GM10266 (cell line): ENCODE measurements at regions not wholly inside any gene's neighbourhood (a gene's known extent, or its start where the extent isn't known, plus 50 kb on each side); places are given as distances from the start of the nearest gene placed in this dataset.

Source experiments
- DNase-seq: peaks from one replicate; pipeline ENCODE4 v3.0.0; 2012; ENCODE audit errors: extremely low spot score
- TF ChIP-seq, protein P1 (sequence below): IDR thresholded peaks from 2 replicates; pipeline ENCODE4 v1.5.1; 2012; ENCODE audit warnings: mild to moderate bottlenecking, low read depth; ENCODE audit not compliant: control insufficient read depth, insufficient read depth; ENCODE audit errors: missing control alignments

DNA sequence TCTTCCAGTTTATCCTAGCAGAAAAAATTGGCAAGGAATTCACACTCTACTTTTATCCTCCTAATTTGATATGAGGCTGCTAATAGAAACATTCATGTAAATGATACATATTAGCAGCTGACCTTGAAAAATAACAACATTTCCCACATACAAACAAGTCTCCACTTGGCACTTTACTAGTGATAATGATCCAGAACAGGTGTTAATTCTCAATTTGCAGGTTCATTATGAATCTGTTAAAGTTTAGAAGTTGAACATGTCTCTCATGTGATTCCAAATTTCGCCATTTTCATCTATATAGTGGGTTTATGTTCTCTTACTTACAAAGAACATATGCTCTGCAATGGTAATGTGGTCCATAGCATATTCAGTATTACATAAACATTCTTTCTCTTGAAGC, 1396.8 kb upstream of the LRRTM3 start:
- TF ChIP-seq, protein P1, sequence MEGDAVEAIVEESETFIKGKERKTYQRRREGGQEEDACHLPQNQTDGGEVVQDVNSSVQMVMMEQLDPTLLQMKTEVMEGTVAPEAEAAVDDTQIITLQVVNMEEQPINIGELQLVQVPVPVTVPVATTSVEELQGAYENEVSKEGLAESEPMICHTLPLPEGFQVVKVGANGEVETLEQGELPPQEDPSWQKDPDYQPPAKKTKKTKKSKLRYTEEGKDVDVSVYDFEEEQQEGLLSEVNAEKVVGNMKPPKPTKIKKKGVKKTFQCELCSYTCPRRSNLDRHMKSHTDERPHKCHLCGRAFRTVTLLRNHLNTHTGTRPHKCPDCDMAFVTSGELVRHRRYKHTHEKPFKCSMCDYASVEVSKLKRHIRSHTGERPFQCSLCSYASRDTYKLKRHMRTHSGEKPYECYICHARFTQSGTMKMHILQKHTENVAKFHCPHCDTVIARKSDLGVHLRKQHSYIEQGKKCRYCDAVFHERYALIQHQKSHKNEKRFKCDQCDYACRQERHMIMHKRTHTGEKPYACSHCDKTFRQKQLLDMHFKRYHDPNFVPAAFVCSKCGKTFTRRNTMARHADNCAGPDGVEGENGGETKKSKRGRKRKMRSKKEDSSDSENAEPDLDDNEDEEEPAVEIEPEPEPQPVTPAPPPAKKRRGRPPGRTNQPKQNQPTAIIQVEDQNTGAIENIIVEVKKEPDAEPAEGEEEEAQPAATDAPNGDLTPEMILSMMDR, result no peak
- DNase-seq, result no peak

DNA sequence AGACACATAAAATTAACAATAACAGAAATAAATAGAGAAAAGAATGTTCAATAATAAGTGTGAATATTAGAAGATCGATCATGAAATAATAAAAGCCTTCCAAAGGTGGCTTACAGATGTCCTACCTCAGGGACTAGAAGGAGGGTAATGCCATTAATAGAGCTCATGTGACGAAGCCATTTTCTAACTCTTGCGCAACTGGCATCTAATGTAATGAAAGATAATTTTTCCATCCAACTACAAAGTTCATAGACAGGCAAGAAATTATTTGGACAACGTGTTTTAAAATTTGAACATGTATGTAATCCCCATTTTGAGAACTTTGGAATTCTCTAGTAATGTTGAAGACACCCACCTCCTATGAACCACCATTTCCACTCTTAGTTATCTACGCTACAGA, 1394.3 kb upstream of the LRRTM3 start:
- DNase-seq, result no peak

DNA sequence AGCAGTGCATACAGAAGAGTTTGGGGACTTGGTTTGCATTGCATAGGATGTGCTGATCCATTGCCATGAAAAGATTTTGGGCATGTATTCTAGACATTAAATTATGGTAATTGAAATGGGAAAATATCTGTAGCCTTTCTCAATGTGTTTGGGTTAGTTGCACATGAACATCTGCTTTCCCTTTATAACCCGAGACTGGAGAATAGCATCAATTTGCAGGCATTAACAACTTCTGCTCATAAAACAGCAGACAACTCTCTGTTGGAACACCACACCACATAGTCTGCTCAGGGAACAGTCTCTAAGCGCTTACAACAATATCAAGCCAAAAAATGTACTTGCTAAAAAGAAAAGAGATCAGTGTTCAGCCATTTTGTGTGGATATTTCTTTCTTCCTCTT, 1391.1 kb upstream of the LRRTM3 start:
- no peak for DNase-seq
- TF ChIP-seq, protein P1, result no peak

More for the DNA sequence above, 1394.3 kb upstream of the LRRTM3 start:
- TF ChIP-seq, protein P1, result no peak

DNA sequence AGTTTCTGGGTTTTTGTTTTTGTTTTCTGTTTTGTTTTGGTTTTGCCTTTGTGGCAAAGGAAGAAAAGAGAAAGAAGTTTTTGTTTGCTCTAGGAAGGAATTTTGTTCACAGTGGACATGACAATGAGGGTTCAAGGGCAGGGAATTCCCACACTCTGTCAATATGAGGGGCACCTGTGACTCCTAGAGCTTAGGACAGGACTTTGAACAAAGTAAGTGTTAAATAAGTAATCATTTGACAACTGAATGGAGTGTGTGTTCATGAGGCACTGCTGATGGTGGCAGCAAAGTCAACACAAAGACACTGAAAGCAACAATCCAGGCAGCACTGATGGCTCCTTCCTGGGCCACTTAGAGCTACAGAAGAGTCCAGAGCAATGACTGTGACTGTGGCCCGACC, 1381.1 kb upstream of the LRRTM3 start:
- TF ChIP-seq, protein P1, result no peak
- no peak for DNase-seq

DNA sequence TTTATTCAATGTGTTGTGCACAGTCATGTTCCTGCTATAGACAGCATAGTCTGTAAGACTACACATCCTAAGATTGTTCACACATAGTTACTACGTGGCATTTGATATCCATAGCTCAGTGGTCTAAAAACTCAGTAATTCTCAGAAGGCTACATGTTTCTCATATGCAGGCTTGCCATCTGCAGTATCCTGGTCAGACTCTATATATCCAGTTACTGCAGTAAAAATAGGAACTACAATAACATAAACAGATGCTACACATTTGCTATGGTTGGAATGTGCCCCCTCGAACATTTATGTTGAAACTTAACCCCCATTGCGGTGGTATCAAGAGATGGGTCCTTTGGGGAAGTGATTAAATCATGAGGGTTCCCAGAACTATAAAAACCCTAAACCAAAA, 1377.8 kb upstream of the LRRTM3 start:
- TF ChIP-seq, protein P1, result no peak
- DNase-seq, result no peak

DNA sequence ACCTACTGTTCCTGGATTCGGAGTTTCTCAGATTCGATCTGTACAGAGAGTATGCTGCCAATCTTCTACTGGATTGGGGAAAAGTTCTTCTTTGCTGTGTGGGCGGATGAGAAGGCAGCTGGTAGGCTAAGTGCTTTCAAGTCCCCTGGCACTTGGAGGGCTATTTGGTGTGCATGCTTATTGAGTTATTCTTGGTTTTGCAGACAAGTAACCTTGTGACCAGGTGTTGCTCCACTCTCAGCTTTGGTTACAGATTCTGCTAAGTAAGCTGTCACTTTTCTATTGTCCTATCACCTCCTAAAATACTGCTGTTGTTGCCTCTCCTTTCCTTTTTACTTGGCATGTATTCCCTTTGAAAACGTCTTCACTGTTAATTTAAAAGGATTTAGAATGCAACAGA, 1375.1 kb upstream of the LRRTM3 start:
- TF ChIP-seq, protein P1, result no peak
- DNase-seq, result no peak

DNA sequence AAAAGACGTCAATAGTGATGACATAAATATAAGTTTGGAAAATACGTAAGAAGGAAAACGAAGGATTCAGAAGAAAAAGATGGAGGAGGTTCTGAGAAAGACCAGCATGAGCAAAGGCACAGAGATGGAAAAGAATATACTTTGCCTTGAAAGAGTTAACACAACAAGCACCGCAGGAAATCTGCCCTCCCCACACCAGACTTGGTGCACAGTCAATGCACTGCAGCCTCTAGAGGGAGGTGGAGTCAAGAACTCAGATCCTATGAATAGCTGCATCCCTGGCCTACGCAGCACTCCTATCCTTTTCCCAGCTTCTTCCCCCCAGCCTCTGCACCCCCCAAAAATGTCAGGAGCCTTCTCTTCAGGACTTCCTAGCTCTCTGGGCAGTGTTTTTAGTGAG, 1370.6 kb upstream of the LRRTM3 start:
- no peak for DNase-seq
- TF ChIP-seq, protein P1, result no peak
